HG02885 (cell line): ENCODE measurements at regions not wholly inside any gene's neighbourhood (a gene's known extent, or its start where the extent isn't known, plus 50 kb on each side); places are given as distances from the start of the nearest gene placed in this dataset.

Source experiments
- ATAC-seq: cut with Tn5 transposase; IDR thresholded peaks from one replicate; pipeline ENCODE4 v1.9.1; 2021; ENCODE audit warnings: mild to moderate bottlenecking; ENCODE audit not compliant: unreplicated experiment, poor library complexity

DNA sequence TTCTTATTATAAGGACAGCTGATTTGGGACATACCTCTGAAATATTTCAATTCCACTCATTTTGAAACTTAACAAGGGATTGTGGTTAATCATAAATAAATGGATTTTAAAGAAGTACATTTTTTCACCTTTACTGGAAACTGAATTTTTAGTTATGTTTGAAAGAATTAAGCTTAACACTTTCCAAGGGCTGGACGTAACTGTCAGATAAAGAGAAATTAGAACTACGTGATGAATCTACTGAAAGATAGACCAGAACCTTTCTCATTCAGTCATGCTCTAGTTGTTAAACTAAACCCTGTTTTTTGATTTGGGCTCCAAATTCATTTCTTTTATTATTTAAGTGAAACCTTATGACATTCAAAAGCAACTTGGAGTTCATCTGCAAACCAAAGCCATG, 1892.1 kb upstream of the SEL1L start:
- ATAC-seq: no peak

DNA sequence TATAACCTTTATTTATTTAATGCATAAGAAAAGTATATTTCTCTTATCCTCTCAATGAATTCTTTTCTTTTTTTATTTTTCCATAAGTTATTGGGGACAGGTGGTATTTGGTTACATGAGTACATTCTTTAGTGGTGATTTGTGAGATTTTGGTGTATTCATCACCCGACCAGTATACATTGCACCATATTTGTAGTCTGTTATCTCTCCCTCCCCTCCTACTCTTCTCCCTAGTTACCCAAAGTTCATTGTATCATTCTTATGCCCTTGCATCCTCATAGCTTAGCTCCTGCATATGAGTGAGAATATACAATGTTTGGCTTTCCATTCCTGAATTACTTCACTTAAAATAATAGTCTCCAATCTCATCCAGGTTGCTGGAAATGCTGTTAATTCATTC, 1900.0 kb upstream of the SEL1L start:
- ATAC-seq: no peak

DNA sequence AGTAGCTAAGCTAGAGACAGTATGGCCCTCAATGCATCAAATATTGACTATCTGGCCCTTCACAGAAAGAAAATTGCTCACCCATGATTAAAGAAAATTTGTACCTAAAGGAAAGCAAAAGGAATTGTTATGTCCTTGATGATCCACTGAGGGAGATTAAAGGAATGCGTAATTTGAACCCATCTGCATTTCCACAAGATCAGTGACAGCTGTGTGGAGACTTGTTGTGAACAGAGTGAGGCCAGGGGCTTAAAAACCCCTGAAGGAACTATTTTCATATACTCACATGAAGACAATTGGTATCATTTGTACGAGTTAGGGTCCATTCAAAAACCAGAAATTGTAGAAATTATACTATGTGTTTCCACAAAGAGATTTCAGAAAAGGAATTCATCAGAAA, 1908.1 kb upstream of the SEL1L start:
- no peak for ATAC-seq

DNA sequence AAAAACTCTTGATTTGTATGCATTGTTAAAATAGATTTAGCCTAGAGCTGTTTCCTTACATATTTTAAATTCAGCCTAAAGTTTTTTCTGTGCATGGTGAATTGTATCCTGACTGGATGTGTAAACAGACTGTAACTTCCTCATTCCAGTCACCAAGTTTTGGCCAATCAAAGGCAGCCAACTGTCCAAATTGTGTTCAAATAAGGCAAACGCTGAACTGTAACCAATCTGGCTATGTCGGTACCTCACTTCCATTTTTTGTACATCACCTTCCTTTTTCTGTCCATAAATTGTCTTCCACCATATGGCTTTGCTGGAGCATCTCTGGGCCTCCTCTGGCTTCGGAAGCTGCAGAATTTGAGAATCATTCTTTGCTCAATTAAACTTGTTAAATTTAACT, 1921.9 kb upstream of the SEL1L start:
- ATAC-seq: no peak

DNA sequence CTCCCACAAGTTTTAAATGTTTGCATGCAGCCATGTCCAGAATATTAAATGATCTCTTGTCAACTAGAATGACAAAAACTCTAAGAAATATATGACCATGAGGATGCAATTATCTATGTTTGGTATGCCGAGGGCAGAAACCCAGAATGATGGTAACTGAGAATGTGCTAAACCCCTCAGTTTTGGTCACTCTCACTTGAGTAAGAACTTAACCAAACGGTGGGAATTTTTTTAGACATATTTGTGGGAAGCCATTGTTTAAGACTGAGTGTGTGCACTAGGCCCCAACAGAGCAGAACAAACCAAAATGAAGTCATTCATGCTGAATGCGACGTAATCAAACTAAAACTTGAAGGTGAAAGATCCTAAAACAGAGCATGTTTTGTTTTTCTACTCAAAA, 1927.9 kb upstream of the SEL1L start:
- ATAC-seq: no peak

DNA sequence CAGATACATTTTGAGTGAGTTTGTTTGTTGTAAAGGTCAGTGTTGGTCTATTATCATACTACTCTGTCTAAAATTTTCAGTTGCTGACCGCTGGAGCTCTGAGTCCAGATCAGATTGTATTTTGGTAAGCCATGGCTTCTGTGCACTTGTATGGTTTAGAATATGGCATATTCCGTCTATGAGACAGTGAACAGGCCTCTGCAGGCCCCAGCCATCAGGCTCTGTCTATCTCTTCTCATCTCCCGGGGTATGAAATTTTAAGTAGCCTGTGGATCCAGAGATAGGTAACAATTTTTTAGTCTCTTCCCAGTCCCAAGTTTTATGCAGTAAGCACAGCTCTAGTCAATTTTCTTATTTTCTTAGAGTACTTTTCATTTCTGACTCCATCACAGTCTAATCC, 1929.1 kb upstream of the SEL1L start:
- ATAC-seq: no peak

DNA sequence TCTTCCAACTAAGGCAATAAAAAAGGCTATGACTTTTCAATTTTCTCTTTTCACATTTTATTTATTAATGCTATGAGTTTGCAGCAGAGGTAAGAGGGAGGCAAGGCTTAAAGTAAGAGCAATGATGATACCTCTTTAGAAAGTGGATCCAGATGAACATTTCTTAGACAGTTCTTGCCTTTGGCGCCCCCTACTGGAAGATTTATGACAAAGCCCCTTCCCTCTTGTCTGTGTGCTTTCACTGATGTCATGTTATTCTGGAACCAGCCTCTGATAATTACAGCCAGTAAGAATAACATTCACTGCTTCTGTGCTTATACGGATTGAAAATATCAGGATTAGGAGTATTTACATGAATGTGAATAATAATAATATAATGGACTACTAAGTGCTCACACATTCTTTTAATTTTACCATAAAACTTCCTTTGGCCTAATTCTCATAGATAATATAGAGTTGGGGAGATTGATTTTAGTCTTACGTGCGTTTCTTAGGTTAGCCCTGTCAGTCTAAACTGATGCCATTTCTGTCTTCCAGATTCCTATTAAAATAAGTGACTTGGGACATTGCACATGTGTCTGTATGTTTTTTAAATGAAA, 1929.9 kb upstream of the SEL1L start:
- peak; percentile 67 for ATAC-seq

DNA sequence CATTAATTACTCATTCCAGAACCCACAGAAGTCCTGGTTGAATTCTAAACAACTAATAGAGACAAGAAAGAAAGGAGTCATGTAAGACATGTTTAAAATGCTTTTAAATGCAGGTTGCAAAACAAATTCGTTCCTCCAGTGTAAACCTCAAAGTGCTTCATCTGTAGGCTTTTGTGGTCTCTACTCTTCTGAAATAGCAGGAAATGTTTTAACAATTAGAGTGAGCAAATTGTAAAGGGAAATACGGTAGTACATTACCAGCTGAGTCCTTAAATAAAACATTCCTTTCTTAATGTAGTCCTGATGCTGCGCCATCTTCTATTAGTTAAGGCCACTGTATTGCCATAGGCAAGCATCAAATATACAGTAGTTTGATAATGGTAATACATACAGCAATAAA, 1934.2 kb upstream of the SEL1L start:
- ATAC-seq: no peak

DNA sequence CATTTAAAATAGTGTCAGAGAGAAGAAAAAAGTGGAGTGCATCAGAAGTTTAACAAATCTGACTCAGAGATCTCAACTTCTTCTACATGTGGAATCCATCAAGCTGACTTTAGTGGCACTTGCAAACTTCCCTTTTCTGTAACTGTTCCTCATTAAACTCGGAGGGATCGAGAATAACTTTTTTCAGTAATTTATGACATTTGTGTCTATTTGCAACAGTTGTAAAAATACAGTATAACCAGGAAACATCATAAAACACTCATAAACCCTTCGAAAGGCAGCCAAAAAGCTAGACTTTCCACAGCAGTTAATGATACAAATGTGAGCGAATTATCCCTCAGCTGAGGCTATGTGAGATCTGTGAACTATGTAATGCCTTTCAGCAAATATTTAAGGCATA, 1936.8 kb upstream of the SEL1L start:
- no peak for ATAC-seq

DNA sequence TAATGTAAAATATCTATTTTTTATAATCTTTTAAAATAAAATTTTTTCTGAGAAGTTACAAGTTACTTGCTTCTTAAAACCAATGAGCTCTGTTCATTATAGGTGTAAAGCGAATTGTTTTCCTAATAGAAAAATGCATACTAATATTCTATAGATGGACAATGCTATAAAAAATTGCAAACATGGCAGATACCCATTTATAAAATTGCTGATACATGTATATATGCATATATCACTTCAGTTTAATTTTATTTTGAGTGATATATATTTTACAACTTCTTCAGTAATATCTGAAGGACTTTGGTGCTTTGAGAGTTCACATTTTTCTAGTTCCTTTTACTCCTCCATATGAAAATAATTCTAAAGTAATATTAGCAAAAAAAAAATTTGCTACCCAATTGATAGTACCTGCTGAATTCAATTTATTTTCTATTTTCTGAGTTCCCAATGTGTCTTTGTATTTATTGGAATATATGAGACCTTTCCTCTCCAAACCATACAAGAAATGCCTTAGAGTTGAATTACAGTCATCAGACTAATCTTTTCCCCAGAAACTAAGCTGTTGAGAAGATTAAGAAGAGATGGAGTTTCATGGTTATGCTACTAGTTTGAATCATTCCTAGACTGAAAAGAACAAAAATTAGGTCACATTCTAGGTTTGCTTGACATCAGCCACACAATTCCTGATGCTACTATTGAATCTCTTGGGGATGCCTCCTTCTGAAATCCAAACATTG, 1937.5 kb upstream of the SEL1L start:
- no peak for ATAC-seq

DNA sequence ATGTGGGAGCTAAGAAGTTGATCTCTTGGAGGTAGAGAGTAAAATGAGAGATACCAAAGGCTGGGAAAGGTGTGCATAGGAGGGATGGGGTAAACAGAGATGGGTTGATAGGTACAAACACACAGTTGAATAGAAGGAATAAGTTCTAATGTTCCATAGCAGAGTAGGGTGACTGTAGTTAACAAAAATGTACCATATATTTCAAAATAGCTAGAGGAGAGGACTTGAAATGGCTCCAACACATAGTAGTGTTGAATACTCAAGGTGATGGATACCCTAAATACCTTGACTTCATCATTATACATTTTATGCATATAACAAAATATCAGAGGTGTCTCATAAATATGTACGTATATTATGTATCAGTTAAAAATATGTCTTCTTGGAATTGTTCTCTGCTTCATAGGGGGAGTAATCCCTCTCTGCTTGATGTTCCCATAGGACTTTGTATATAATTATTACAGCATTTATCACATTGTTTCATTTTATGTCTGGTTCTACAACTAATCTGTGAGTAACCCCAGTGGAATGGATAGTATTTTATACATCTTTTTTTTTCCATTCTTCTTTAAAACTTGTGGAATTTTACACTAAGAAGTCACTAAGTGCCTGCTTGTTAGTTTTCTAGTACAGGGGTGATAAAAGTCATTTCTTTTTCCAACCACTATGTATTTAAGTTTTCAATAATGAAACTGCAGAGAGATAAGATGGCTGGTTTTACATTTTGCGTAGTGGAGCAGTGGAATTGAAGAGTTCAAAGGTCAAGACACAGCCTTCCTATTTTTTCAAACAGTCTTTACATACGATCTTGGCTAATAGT, 1940.0 kb upstream of the SEL1L start:
- ATAC-seq: no peak

DNA sequence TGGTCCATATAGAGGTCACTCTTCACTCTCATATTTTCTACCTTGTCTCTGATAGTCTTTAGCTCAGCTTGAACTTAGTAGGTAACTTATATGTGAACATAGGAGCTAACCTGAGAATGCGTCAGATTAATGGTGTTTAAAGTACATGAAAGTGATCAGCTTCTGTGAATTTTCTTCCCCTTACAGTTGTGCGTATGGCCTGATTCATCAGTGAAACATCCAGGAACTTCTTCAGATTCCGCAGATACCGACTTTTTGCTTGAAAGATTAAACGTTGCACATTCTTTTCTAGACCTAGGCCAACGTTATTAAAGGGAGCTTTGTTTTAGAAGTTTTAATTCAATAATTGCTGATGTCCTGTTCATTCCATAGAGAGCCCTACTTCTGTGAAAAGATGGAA, 1945.1 kb upstream of the SEL1L start:
- no peak for ATAC-seq

DNA sequence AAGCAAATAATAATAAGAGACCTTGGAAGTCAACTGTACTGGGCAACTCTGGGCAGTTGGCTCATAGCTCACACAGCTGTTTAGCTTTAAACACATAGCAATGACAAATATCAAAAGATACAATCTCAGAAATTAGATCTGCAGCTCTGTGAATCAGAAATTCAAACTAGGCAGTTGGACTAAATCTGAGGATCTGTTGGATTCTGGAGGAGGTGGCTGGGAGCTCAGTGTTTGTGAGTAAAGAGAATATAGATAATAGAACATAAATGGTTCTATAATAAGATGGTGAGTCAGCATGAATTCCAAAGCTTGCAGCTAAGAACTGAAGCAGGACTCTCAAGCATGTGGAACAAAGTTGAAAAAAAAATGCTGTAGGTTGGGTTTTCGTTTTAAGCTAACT, 1949.4 kb upstream of the SEL1L start:
- no peak for ATAC-seq

DNA sequence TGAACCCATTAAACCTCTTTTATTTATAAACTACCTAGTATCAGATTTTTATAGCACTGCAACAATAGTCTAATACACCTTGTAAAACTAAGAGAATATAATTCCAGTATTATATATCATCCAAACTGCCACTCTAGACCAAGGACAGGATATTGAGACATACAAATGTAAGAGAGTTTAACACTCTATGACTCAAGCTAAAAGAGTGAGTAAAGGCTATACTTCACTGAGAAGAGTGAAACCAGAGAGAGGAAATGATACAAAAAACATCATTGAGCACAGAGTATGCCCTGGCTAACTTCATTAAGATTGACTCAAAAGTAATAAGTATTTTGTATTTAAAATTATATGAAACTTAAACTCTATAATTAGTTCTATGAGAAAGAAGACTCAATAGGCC, 1951.9 kb upstream of the SEL1L start:
- ATAC-seq: no peak

DNA sequence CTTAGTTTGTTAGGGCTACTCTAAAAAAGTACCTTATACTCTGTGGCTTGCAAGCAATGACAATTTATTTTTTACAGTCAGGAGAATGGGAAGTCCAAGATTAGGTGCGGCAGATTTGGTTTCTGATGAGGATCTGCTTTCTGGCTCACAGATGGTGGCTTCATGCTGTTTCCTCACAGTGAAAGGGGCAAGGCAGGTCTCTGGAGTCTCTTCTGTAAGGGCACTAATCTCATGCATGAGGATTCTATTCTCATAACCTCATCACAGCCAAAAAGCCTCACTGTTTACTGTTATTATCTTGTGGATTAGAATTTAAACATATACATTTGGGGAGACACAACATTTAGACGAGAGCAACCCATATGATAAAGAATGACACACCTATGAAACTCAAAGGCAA, 1957.4 kb upstream of the SEL1L start:
- ATAC-seq: no peak

DNA sequence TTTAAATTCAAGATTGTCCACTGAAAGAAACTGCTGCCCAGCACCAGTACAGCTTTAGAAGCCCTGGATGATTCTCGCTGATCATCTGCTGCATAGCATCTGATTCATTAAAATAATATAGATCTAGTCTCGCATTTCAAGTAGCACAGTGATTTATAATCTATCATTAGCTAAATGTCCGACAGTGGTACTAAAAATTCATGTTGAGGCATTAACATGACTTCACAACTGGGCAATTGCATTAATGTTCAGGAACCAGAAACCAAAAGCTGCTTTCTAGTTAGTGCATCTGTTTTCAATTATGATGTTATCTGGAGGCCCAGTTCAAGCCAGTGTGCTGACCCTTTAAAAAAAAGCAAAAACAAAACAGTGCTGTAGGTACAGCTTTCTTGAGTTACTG, 1987.2 kb upstream of the SEL1L start:
- ATAC-seq: no peak

DNA sequence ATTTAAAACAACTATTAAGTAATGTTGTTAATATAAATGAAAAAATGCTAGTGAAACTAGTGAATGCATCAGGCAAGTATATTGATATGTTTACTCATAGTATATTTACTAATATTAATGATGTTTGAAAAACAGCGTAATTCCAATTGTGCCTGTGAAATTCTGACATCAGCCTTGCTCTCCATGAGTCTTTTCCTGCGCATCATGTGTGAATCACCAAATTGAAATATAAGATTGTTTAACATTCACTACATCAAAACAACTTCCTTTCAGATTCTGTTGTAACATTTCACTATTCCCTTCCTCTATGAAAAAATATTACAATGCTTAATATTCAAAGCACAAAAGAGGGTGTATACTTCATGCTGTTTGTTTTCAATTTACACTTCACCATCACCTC, 1995.9 kb upstream of the SEL1L start:
- ATAC-seq: no peak

DNA sequence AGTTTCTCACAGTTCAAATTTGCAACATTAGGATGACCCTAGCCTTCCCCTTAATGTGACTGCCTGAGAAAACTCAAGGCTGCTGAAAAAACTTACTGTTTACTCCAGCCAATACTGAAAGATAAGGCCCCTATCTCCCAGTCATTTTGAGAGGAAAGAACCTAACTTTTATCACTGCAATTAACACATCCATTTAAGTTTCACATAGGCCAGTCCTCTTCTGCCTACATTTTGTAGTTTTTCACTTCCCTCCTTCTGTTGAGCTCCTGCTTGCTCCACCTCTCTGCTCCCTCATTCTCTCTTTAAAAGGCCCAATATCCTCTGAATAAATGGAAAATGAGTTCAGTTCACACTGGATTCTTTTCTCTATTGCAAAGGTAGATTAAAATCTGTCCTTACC, 1996.2 kb upstream of the FLRT2 start:
- no peak for ATAC-seq

DNA sequence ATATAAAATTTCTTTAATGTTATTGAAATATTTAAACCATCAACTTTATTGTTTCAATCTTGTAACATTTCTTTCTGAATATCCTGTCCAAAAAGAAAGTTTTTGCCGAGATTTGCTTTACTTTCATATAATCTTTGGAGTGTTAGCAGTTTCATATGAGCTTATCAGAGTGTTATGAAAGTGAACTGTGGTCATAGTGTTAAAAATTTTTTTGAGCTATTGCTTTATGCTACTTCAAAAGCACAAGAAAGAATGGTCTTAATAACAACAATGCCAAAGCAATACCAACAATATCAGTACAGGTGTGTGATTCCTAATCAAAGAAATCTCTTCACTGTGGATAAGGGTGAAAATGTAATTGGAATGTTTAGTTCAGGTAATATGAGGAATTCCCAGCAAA, 1994.9 kb upstream of the FLRT2 start:
- ATAC-seq: no peak

DNA sequence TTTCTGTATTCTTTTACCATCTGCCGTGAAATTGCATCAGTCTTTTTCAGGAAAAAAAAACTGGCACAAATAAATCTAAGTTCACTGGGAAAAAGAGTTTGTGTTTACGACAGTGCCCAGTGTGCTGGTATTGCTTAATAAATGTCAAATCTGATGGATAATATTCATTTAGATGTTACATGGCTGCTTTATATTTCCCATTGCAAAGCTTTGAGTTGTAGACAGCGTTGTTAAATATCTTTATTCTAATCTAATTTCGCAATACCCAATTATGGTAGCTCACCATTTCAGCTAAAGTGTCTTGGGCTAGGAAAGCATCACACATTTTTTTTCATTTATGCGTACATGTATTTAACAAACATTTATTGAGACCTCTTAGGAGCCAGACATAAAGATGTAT, 1994.5 kb upstream of the FLRT2 start:
- ATAC-seq: no peak

DNA sequence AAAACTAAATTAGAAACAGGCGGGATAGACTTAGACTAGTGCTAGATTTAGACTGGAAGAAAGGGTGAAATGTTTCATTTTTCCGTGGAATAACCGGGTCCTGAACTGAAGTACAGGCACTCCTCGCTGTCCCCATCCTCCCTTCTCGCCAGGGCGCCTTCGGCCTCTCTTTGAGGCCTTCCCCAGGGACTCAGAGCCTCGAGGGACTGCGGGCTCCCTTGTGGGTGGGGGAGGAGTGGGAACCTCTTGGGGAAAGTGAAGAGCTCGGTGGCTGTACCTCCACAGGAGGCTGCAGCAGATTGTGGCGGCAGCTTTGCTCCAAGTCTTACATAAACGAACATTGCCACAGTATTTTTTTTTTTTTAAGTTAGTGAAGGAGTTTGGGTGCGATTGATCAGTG, 1988.8 kb upstream of the FLRT2 start:
- no peak for ATAC-seq
